Activated T-cell treated with anti-CD3 and anti-CD28 coated beads, Interleukin-2, amount 50 U/mL, for 48 hours (primary cell): ENCODE measurements at regions not wholly inside any gene's neighbourhood (a gene's known extent, or its start where the extent isn't known, plus 50 kb on each side); places are given as distances from the start of the nearest gene placed in this dataset.

Experiments
- DNase-seq, 2 experiments: peaks; one replicate each; pipeline ENCODE4 v3.0.0-alpha.2; 2020

- no peak for DNase-seq
These were observed 211.6 kb downstream of the ERCC6L2 start for GRCh38 chr9:96086936-96087571.

GRCh38 chr9:96085491-96086143 lies 210.1 kb downstream of the ERCC6L2 start:
- DNase-seq = no peak

- DNase-seq = no peak
These were observed 208.8 kb downstream of the ERCC6L2 start for GRCh38 chr9:96084331-96084734.

- DNase-seq = no peak
These were observed 207.2 kb downstream of the ERCC6L2 start for GRCh38 chr9:96082516-96083232.

- DNase-seq = no peak
These were observed 204.9 kb downstream of the ERCC6L2 start for GRCh38 chr9:96080364-96080763.

GRCh38 chr9:96079779-96080178 lies 204.3 kb downstream of the ERCC6L2 start:
- DNase-seq = no peak

GRCh38 chr9:96078897-96079490 lies 203.5 kb downstream of the ERCC6L2 start:
- DNase-seq = no peak

- DNase-seq = no peak
These were observed 200.3 kb downstream of the ERCC6L2 start for GRCh38 chr9:96075757-96076156.

GRCh38 chr9:96075111-96075510 lies 199.6 kb downstream of the ERCC6L2 start:
- no peak for DNase-seq

- no peak for DNase-seq
These were observed 198.3 kb downstream of the ERCC6L2 start for GRCh38 chr9:96073531-96074480.

- DNase-seq = no peak
These were observed 197.4 kb downstream of the ERCC6L2 start for GRCh38 chr9:96072930-96073329.

- no peak for DNase-seq
These were observed 196.3 kb downstream of the ERCC6L2 start for GRCh38 chr9:96071815-96072124.

GRCh38 chr9:96071076-96071814 lies 195.8 kb downstream of the ERCC6L2 start:
- DNase-seq = peak; percentile 33 to 40

- no peak for DNase-seq
These were observed 194.2 kb downstream of the ERCC6L2 start for GRCh38 chr9:96069629-96070220.

GRCh38 chr9:96068511-96068910 lies 193.0 kb downstream of the ERCC6L2 start:
- no peak for DNase-seq

GRCh38 chr9:96067600-96067999 lies 192.1 kb downstream of the ERCC6L2 start:
- DNase-seq = no peak

GRCh38 chr9:96067004-96067403 lies 191.5 kb downstream of the ERCC6L2 start:
- DNase-seq = no peak

GRCh38 chr9:96065482-96066251 lies 190.2 kb downstream of the ERCC6L2 start:
- DNase-seq = no peak

- DNase-seq = no peak
These were observed 189.5 kb downstream of the ERCC6L2 start for GRCh38 chr9:96064826-96065481.

- no peak for DNase-seq
These were observed 187.4 kb downstream of the ERCC6L2 start for GRCh38 chr9:96062854-96063253.
